GM21723 (cell line): ENCODE measurements at regions not wholly inside any gene's neighbourhood (a gene's known extent, or its start where the extent isn't known, plus 50 kb on each side); places are given as distances from the start of the nearest gene placed in this dataset.
A peak's percentile ranks its signal among the peaks of the same experiment; 100 is the strongest.
"Not testable (repeated sequence)": the region's sequence is repeated elsewhere in the genome, so short reads cannot be mapped to it uniquely, and the experiment has no call there.

Experiments
- ATAC-seq: cut with Tn5 transposase; IDR thresholded peaks from one replicate; pipeline ENCODE4 v1.9.1; 2021; ENCODE audit warnings: mild to moderate bottlenecking, moderate library complexity; ENCODE audit not compliant: unreplicated experiment

- no peak for ATAC-seq
Observed at GRCh38 chr2:13180729-13181128, 464.0 kb downstream of the TRIB2 start.

- ATAC-seq, result peak; percentile 94
Observed at GRCh38 chr2:13193075-13193474, 476.3 kb downstream of the TRIB2 start.

GRCh38 chr2:13193900-13194299, 477.2 kb downstream of the TRIB2 start:
- peak; percentile 79 for ATAC-seq

- no peak for ATAC-seq
Observed at GRCh38 chr2:13195270-13195669, 478.5 kb downstream of the TRIB2 start.

GRCh38 chr2:13197248-13197647, 480.5 kb downstream of the TRIB2 start:
- ATAC-seq, result no peak

- ATAC-seq, result no peak
Observed at GRCh38 chr2:13201924-13202323, 485.2 kb downstream of the TRIB2 start.

- no peak for ATAC-seq
Observed at GRCh38 chr2:13212115-13212514, 495.4 kb downstream of the TRIB2 start.

GRCh38 chr2:13218205-13218604, 501.5 kb downstream of the TRIB2 start:
- ATAC-seq, result no peak

- ATAC-seq, result no peak
Observed at GRCh38 chr2:13227578-13227977, 510.8 kb downstream of the TRIB2 start.

- no peak for ATAC-seq
Observed at GRCh38 chr2:13230221-13230620, 513.5 kb downstream of the TRIB2 start.

- no peak for ATAC-seq
Observed at GRCh38 chr2:13240061-13240460, 523.3 kb downstream of the TRIB2 start.

GRCh38 chr2:13240789-13241487, 524.2 kb downstream of the TRIB2 start:
- peak; percentile 66 for ATAC-seq

GRCh38 chr2:13252615-13253014, 535.9 kb downstream of the TRIB2 start:
- no peak for ATAC-seq

GRCh38 chr2:13255485-13255884, 538.7 kb downstream of the TRIB2 start:
- ATAC-seq, result no peak

GRCh38 chr2:13260402-13260801, 543.7 kb downstream of the TRIB2 start:
- ATAC-seq, result no peak

GRCh38 chr2:13266166-13266565, 549.4 kb downstream of the TRIB2 start:
- no peak for ATAC-seq

GRCh38 chr2:13284688-13285087, 568.0 kb downstream of the TRIB2 start:
- ATAC-seq, result no peak

GRCh38 chr2:13289310-13289709, 572.6 kb downstream of the TRIB2 start:
- no peak for ATAC-seq

GRCh38 chr2:13308478-13308805, 591.7 kb downstream of the TRIB2 start:
- not testable (repeated sequence) for ATAC-seq

- ATAC-seq, result no peak
Observed at GRCh38 chr2:13308989-13309388, 592.3 kb downstream of the TRIB2 start.

GRCh38 chr2:13332060-13332459, 615.3 kb downstream of the TRIB2 start:
- no peak for ATAC-seq

GRCh38 chr2:13334071-13334470, 617.3 kb downstream of the TRIB2 start:
- not testable (repeated sequence) for ATAC-seq

GRCh38 chr2:13334545-13334944, 617.8 kb downstream of the TRIB2 start:
- no peak for ATAC-seq
